ENCODE measurements at regions not wholly inside any gene's neighbourhood (a gene's known extent, or its start where the extent isn't known, plus 50 kb on each side); places are given as distances from the start of the nearest gene placed in this dataset.

DNA sequence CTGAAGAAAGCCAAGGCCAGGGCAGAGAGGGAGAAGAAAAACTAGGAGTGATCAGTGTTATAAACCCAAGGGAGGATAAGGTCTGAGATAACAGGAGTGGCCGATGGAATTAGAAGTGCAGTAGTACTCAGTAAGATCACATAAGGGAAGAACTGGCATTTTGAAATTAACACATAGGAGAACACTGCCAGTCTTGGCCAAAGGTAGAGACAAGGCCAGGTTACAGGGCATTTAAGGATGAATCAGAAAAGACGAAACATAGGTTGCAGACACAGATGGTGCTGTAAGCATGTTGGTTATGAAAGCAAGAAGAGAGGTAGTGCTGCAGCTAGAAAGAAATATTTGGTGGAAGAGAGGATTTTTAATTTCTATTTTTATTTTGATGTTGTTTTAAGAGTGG lies 278.9 kb upstream of the SNX7 start:
- CTCF ChIA-PET = no interaction called here
- no peak for DNase-seq

GRCh38 chr1:98374098-98374497 lies 287.4 kb upstream of the SNX7 start:
- Mint-ChIP-seq H3K27me3 (peaks cover 3% of the 10 kb centered on the region), H3K4me1 (peaks cover 7% of the 10 kb centered on the region), H3K9me3 (ENCODE audit: low read depth) (no peaks in the 10 kb centered on the region), H3K27ac (no peak overlapping the region), H3K36me3 (no peaks in the 10 kb centered on the region), H3K4me3 (no peak overlapping the region)
- no peak for DNase-seq
- CTCF ChIA-PET = no interaction called here
- ATAC-seq = no peak

More for the DNA sequence above, 278.9 kb upstream of the SNX7 start:
- H3K27me3 Mint-ChIP-seq = no peaks in the 10 kb centered on the region
- H3K27ac Mint-ChIP-seq = no peak overlapping the region
- H3K36me3 Mint-ChIP-seq = peaks cover 4% of the 10 kb centered on the region
- H3K9me3 Mint-ChIP-seq (ENCODE audit: low read depth) = no peaks in the 10 kb centered on the region
- no peak for ATAC-seq
- no peak overlapping the region for H3K4me3 Mint-ChIP-seq
- H3K4me1 Mint-ChIP-seq = peaks cover 8% of the 10 kb centered on the region

DNA sequence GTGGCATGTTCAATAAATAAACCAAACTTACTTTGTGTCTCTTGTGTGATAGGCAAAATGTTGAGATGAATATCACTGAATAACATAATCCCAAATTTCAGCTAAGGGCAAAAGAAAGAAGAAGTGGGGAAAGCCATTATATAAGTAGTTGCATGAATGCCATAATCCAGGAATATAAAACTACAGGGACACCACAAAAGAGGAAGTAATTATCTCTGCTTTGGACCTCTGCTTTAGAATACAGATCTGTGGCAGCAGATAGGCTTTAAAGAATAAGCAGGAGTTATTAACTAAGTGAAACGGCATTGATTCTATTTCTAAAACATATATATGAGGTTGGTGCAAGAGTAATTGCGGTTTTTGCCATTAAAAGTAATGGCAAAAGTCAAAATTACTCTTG lies 288.5 kb upstream of the SNX7 start:
- H3K36me3 Mint-ChIP-seq = no peaks in the 10 kb centered on the region
- no peak overlapping the region for H3K4me3 Mint-ChIP-seq
- peaks cover 9% of the 10 kb centered on the region for H3K4me1 Mint-ChIP-seq
- DNase-seq (no peak), ATAC-seq (no peak)
- no peaks in the 10 kb centered on the region for H3K9me3 Mint-ChIP-seq (ENCODE audit: low read depth)
- CTCF ChIA-PET = no interaction called here
- peaks cover 3% of the 10 kb centered on the region for H3K27me3 Mint-ChIP-seq
- no peak overlapping the region for H3K27ac Mint-ChIP-seq

GRCh38 chr1:98371764-98372163 lies 289.8 kb upstream of the SNX7 start:
- Mint-ChIP-seq H3K9me3 (ENCODE audit: low read depth) (no peaks in the 10 kb centered on the region), H3K27ac (no peak overlapping the region), H3K27me3 (peaks cover 3% of the 10 kb centered on the region), H3K4me1 (peaks cover 9% of the 10 kb centered on the region), H3K36me3 (no peaks in the 10 kb centered on the region), H3K4me3 (no peak overlapping the region)
- ATAC-seq (no peak), DNase-seq (no peak)
- CTCF ChIA-PET = interaction anchor here (1.0 kb wide), 1 partner anchor 13 kb away, joined by 3 read pairs; no protein-coding TSS in a partner anchor

DNA sequence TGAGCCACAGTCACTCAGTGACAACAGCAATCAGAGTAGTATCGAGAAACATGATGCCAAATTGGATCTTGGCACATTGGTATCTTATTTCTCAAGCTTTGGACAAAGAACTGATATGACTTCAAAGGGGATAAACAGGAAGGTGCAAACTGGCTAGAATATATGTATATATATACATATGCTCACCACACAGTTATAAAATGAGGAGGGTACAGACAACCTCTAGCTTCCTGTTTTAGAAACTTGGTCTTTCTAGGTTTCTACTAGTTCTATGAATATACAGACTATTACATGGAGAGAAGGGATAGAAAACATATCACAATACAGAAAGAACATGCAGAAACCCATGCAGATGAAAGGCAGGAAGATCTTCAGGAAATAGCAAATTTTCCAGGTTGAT lies 292.1 kb upstream of the SNX7 start:
- Mint-ChIP-seq H3K27me3 (peaks cover 3% of the 10 kb centered on the region), H3K4me3 (no peak overlapping the region), H3K36me3 (no peaks in the 10 kb centered on the region), H3K27ac (no peak overlapping the region), H3K9me3 (ENCODE audit: low read depth) (peaks cover 4% of the 10 kb centered on the region), H3K4me1 (peaks cover 9% of the 10 kb centered on the region)
- ATAC-seq = no peak
- no peak for DNase-seq
- CTCF ChIA-PET = interaction anchor here (1.2 kb wide), 1 partner anchor 11 kb away, joined by 4 read pairs; no protein-coding TSS in a partner anchor

DNA sequence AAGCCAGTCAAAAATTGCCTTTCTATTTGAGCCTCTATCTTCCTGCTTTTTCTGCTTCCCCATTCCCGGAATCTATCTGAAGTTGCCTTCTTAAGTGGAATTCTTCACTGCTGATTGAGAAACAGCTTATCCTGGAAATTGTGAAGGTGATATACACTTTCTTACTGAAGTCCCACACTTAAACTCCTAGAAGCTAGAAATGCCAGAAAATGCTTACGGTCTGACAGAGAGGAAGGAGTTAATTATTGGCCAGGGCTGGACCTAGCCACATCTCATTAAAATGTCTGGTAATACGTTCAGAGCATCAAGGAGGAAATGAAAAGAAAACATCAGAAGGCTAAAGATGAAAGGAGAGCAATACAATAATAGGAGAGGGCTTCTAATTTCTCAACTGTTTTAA lies 292.5 kb upstream of the SNX7 start:
- Mint-ChIP-seq H3K27me3 (peaks cover 3% of the 10 kb centered on the region), H3K9me3 (ENCODE audit: low read depth) (peaks cover 4% of the 10 kb centered on the region), H3K4me3 (no peak overlapping the region), H3K27ac (no peak overlapping the region), H3K4me1 (peaks cover 9% of the 10 kb centered on the region), H3K36me3 (no peaks in the 10 kb centered on the region)
- CTCF ChIA-PET = interaction anchor here (1.2 kb wide), 1 partner anchor 11 kb away, joined by 4 read pairs; no protein-coding TSS in a partner anchor
- ATAC-seq (no peak), DNase-seq (no peak)

- Mint-ChIP-seq H3K4me1 (peaks cover 9% of the 10 kb centered on the region), H3K36me3 (no peaks in the 10 kb centered on the region), H3K27ac (no peak overlapping the region), H3K9me3 (ENCODE audit: low read depth) (peaks cover 4% of the 10 kb centered on the region), H3K4me3 (no peak overlapping the region), H3K27me3 (peaks cover 3% of the 10 kb centered on the region)
- no peak for ATAC-seq
- no peak for DNase-seq
- CTCF ChIA-PET = no interaction called here
Observed at GRCh38 chr1:98367426-98367825, 294.1 kb upstream of the SNX7 start.

DNA sequence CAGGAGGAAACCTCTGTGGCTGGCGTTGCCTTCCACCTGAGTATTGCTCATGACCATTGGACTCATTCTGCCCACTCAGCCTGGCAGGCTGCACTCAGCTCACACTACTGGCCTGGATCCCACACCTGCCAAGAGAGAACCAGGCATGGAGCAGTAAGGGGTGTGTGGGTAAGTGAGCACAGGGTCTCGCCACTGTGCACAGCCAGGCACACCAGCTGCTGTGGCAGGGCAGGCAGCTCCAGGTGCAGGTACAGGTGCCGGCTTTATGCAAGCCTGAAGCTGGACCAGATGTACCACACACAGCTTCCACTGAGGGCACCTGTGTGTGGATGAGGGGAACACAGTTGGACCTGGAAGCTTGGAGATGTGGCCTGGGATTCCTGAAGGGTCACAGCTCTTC lies 295.2 kb upstream of the SNX7 start:
- Mint-ChIP-seq H3K4me1 (peaks cover 9% of the 10 kb centered on the region), H3K9me3 (ENCODE audit: low read depth) (peaks cover 4% of the 10 kb centered on the region), H3K27ac (no peak overlapping the region), H3K27me3 (peaks cover under 1% of the 10 kb centered on the region), H3K36me3 (no peaks in the 10 kb centered on the region), H3K4me3 (no peak overlapping the region)
- ATAC-seq = no peak
- DNase-seq = no peak
- CTCF ChIA-PET = no interaction called here

DNA sequence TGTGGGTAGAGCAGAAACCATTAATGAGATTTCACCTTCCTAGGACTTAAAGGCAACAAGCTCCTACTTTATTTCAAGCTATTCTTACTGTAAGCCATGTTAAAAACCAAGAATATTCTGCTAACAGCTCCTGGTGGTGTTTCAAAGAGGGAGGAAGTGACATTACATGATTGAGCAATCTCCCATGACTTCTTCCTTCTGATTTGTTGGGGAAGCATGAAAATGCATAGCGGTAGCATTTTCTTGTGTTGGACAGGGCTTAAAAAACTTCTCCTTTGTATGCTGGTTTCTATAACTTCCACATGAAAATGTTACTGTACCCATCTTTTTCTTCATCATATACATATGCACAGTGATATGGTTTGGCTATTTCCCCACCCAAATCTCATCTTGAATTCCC lies 297.0 kb upstream of the SNX7 start:
- ATAC-seq (no peak), DNase-seq (no peak)
- peaks cover under 1% of the 10 kb centered on the region for H3K27me3 Mint-ChIP-seq
- H3K4me1 Mint-ChIP-seq = peaks cover 6% of the 10 kb centered on the region
- no peak overlapping the region for H3K4me3 Mint-ChIP-seq
- peaks cover 2% of the 10 kb centered on the region for H3K36me3 Mint-ChIP-seq
- CTCF ChIA-PET = no interaction called here
- no peak overlapping the region for H3K27ac Mint-ChIP-seq
- peaks cover 4% of the 10 kb centered on the region for H3K9me3 Mint-ChIP-seq (ENCODE audit: low read depth)

DNA sequence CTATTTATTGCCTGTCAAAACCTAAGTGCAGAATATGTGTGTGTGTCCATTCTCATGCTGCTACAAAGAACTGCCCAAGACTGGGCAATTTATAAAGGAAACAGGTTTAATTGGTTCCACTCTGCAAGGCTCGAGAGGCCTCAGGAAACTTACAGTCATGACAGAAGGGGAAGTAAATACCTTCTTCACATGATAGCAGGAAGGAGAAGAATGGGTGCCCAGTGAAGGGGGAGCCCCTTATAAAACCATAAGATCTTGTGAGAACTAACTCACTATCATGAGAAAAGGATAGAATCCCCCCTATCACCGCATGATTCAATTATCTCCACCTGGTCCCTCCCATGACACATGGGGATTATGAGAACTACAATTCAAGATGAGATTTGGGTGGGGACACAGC lies 300.7 kb upstream of the SNX7 start:
- no peak overlapping the region for H3K27ac Mint-ChIP-seq
- DNase-seq (no peak), ATAC-seq (no peak)
- H3K36me3 Mint-ChIP-seq = peaks cover 2% of the 10 kb centered on the region
- CTCF ChIA-PET = no interaction called here
- no peak overlapping the region for H3K4me3 Mint-ChIP-seq
- peaks cover 14% of the 10 kb centered on the region for H3K27me3 Mint-ChIP-seq
- H3K9me3 Mint-ChIP-seq (ENCODE audit: low read depth) = peaks cover 4% of the 10 kb centered on the region
- no peaks in the 10 kb centered on the region for H3K4me1 Mint-ChIP-seq

DNA sequence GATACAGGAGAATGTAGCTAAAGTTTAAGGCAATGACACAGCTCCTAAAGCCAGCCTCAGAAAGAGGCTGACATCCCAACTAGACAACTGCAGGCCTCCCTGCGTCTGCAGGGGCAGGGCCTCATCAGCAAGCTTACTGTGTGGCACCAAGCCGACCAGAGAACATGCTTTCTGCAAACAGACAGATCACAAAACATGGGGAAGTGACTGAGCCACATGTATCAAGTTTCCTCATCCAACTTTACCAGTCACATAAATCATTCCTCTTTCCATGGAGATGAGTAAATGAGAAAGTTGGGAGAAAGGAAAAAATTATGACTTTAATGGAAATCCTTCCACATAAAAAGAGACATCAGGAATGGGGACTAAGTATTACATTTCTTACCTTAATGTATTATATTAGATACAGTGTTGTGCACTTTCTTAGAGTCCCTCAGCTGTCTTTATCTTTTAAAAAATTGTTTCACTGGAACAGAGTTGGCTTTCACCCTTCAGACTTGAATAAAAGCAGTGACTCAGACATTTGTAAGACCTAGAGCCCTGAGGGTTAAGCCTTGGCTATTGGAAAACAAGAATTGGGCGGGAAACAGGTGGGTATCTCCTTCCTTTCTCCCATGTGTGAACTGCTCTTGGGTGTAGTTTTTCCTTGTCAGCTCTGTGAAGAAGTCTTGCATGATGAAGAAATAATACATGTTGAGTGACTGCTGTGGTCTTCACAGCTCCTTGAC lies 305.7 kb upstream of the SNX7 start:
- CTCF ChIA-PET = no interaction called here
- Mint-ChIP-seq H3K36me3 (peaks cover 2% of the 10 kb centered on the region), H3K4me1 (peaks cover 4% of the 10 kb centered on the region), H3K4me3 (no peak overlapping the region), H3K27me3 (peaks cover 17% of the 10 kb centered on the region), H3K27ac (no peak overlapping the region), H3K9me3 (ENCODE audit: low read depth) (no peaks in the 10 kb centered on the region)
- ATAC-seq (no peak), DNase-seq (no peak)

DNA sequence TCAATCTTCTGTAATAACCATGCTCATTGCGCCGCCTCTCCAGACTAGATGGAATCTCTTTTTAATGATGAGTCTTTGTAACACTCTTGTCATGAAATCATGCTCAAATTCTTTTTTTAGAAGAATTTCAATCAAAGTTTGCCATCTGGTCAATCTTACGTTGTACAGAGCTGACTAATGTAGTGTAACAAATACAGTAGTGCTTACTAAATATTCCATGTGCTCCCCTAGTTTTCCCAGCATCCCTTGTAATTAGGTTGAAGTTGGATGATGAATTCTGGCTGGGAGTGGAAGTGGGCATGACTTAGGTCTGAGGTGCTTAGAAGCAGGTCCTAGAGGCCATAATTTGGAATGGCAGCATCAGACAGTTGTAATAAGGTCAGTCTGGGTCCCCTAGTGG lies 309.1 kb upstream of the SNX7 start:
- no peak overlapping the region for H3K27ac Mint-ChIP-seq
- H3K36me3 Mint-ChIP-seq = no peaks in the 10 kb centered on the region
- DNase-seq (no peak), ATAC-seq (no peak)
- H3K27me3 Mint-ChIP-seq = peaks cover 5% of the 10 kb centered on the region
- no peak overlapping the region for H3K4me3 Mint-ChIP-seq
- H3K9me3 Mint-ChIP-seq (ENCODE audit: low read depth) = no peaks in the 10 kb centered on the region
- CTCF ChIA-PET = no interaction called here
- peaks cover 4% of the 10 kb centered on the region for H3K4me1 Mint-ChIP-seq

DNA sequence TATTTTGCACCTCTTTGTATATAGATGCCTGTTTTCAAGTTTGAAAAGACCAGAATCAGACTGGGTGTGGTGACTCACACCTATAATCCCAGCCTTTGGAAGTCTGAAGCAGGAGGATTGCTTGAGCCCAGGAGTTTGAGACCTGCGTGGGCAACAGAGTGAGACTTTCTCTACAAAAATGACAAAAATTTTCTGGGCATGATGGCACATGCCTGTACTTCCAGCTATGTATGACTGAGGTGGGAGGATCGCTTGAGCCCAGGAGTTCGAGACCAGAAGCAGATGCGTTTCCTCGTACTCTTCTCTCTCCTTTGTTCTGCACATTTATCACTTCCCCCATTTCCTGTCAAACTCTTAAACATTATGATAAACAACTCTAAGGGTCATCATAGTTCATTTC lies 310.0 kb upstream of the SNX7 start:
- Mint-ChIP-seq H3K4me3 (no peak overlapping the region), H3K9me3 (ENCODE audit: low read depth) (no peaks in the 10 kb centered on the region), H3K4me1 (peaks cover 4% of the 10 kb centered on the region), H3K36me3 (no peaks in the 10 kb centered on the region), H3K27ac (no peak overlapping the region), H3K27me3 (peaks cover 5% of the 10 kb centered on the region)
- ATAC-seq (no peak), DNase-seq (no peak)
- CTCF ChIA-PET = no interaction called here

DNA sequence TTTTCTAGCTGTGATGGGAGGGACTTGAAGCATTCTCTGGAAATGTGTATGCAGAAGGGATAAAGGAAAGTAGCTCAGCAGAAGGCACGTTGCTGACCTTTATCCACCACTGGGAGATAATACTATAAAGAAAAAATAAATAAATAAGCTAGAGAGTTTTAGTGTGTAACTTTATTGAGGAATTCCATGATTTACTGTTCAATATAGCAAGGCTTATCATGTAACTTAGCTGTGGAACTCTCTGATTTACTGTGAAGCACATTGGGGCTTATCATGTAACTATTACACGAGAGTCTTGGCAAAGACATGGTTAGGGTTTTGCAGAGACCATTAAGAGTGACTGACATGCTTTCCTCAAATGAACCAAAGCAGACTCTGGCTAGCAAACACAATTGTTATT lies 316.1 kb upstream of the SNX7 start:
- Mint-ChIP-seq H3K36me3 (no peaks in the 10 kb centered on the region), H3K4me3 (no peak overlapping the region), H3K27ac (no peak overlapping the region), H3K27me3 (peaks cover 9% of the 10 kb centered on the region), H3K4me1 (no peaks in the 10 kb centered on the region), H3K9me3 (ENCODE audit: low read depth) (no peaks in the 10 kb centered on the region)
- CTCF ChIA-PET = interaction anchor here (0.5 to 0.8 kb wide), 2 partner anchors 30 to 39 kb away, joined by 3 read pairs; no protein-coding TSS in a partner anchor
- no peak for DNase-seq
- no peak for ATAC-seq
